ENCODE measurements at regions not wholly inside any gene's neighbourhood (a gene's known extent, or its start where the extent isn't known, plus 50 kb on each side); places are given as distances from the start of the nearest gene placed in this dataset.

DNA sequence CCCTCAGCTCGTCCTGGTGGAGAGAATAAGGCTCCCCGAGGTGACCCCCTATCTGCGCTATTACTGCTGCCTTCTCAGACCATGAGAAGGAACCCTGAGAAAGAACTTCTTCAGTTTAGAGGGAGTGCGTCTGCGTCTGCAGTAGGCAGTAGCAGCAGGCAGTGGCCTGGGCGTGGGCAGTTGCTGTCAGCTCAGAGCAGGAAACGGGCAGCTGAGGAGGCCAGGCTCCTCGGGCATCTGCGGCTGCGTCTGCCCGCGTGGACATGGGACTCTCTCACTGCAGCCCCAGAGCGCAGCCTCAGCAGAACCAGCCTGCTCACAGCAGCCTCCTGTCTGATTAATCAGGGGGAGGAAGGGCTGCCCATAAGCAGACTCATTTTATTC, 49.8 kb upstream of the FCN1 start:
- Histone ChIP-seq H3K4me3 (no peak overlapping the region), H3K9me3 (no peaks in the 10 kb centered on the region), H3K4me1 (no peaks in the 10 kb centered on the region), H3K36me3 (no peaks in the 10 kb centered on the region), H3K27me3 (peaks cover 8 to 63% of the 10 kb centered on the region in 2 donors), H3K27ac (no peak overlapping the region)
- peak in 2 of 4 donors; percentile 19 to 57 for DNase-seq
- TF ChIP-seq, protein P1, sequence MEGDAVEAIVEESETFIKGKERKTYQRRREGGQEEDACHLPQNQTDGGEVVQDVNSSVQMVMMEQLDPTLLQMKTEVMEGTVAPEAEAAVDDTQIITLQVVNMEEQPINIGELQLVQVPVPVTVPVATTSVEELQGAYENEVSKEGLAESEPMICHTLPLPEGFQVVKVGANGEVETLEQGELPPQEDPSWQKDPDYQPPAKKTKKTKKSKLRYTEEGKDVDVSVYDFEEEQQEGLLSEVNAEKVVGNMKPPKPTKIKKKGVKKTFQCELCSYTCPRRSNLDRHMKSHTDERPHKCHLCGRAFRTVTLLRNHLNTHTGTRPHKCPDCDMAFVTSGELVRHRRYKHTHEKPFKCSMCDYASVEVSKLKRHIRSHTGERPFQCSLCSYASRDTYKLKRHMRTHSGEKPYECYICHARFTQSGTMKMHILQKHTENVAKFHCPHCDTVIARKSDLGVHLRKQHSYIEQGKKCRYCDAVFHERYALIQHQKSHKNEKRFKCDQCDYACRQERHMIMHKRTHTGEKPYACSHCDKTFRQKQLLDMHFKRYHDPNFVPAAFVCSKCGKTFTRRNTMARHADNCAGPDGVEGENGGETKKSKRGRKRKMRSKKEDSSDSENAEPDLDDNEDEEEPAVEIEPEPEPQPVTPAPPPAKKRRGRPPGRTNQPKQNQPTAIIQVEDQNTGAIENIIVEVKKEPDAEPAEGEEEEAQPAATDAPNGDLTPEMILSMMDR (IDR thresholded peaks at IDR 0.05) = no peak
- intact Hi-C loops (cut with DNase I) = no loop called here
- ATAC-seq = no peak

DNA sequence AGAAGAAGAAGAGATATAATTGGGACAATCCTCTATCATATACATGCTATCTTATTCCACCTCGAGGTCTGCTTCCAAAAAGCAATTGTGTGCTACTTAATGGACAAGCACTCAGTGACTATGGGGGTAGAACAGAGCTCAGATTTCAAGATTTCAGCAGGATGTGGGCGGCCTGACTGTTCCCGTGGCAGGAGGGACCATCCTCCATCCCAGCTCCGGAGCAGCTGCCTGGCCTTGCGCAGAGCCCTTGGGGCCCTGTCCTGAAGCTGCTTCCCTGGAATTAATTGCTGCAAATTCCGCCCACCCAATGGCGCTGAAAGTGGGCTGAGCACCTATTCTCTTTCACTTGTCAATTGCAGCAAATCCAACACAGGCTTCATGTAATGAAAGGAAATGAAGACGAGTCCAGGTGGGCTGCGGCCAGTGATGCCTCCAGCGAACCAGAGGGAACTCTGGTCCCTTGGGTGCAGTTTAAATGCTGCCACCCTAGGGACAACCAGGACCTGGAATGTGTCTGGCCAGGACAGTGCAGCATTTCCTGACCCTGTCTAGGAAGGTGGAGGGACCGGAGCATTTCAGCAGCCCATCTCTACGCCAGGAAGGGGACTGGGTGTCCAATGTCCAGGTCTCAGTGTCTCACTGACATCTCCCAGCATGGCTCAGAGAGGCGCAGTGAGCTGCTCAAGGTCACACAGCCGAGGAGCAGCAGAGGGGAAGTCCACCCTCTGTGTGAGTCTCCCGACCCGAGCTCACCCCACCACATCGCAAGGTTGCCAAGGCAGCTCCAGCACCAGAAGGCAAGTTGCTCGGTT, 50.5 kb upstream of the FCN1 start:
- peak in 3 of 4 donors; percentile 26 to 32 (median 31) for DNase-seq
- intact Hi-C loops (cut with DNase I) = no loop called here
- no peak for ATAC-seq

GRCh38 chr9:134968823-134969090, 51.0 kb upstream of the FCN1 start:
- no peaks in the 10 kb centered on the region for H3K9me3 ChIP-seq
- TF ChIP-seq, protein P1 (IDR thresholded peaks at IDR 0.05) = no peak
- no peaks in the 10 kb centered on the region for H3K4me1 ChIP-seq
- H3K27me3 ChIP-seq = peaks cover 8 to 69% of the 10 kb centered on the region in 2 donors
- DNase-seq (no peak), ATAC-seq (no peak)
- no peaks in the 10 kb centered on the region for H3K36me3 ChIP-seq
- intact Hi-C loops (cut with DNase I) = no loop called here
- no peak overlapping the region for H3K4me3 ChIP-seq
- no peak overlapping the region for H3K27ac ChIP-seq

More for the DNA sequence above, 50.5 kb upstream of the FCN1 start:
- TF ChIP-seq, protein P1 (IDR thresholded peaks at IDR 0.05) = no peak
- no peak overlapping the region for H3K27ac ChIP-seq
- peaks cover 8 to 69% of the 10 kb centered on the region in 2 donors for H3K27me3 ChIP-seq
- no peaks in the 10 kb centered on the region for H3K4me1 ChIP-seq
- no peaks in the 10 kb centered on the region for H3K9me3 ChIP-seq
- H3K4me3 ChIP-seq = no peak overlapping the region
- no peaks in the 10 kb centered on the region for H3K36me3 ChIP-seq

- H3K27me3 ChIP-seq = peaks cover 8 to 69% of the 10 kb centered on the region in 2 donors
- no peak overlapping the region for H3K4me3 ChIP-seq
- peak in 2 of 4 donors; percentile 15 to 33 for DNase-seq
- intact Hi-C loops (cut with DNase I) = no loop called here
- no peaks in the 10 kb centered on the region for H3K9me3 ChIP-seq
- no peaks in the 10 kb centered on the region for H3K4me1 ChIP-seq
- no peaks in the 10 kb centered on the region for H3K36me3 ChIP-seq
- no peak overlapping the region for H3K27ac ChIP-seq
- TF ChIP-seq, protein P1 (IDR thresholded peaks at IDR 0.05) = no peak
- ATAC-seq = no peak
Measured at GRCh38 chr9:134969156-134970045, 51.7 kb upstream of the FCN1 start.

GRCh38 chr9:134970198-134970597, 52.5 kb upstream of the FCN1 start:
- no peak overlapping the region for H3K4me3 ChIP-seq
- no peaks in the 10 kb centered on the region for H3K36me3 ChIP-seq
- TF ChIP-seq, protein P1 (IDR thresholded peaks at IDR 0.05) = no peak
- H3K4me1 ChIP-seq = no peaks in the 10 kb centered on the region
- DNase-seq (no peak), ATAC-seq (no peak)
- H3K9me3 ChIP-seq = no peaks in the 10 kb centered on the region
- no peak overlapping the region for H3K27ac ChIP-seq
- peaks cover 8 to 69% of the 10 kb centered on the region in 2 donors for H3K27me3 ChIP-seq
- intact Hi-C loops (cut with DNase I) = no loop called here

Data from left lung (tissue), 4 donors.